CD14-positive monocyte (primary cell): ENCODE measurements at regions not wholly inside any gene's neighbourhood (a gene's known extent, or its start where the extent isn't known, plus 50 kb on each side); places are given as distances from the start of the nearest gene placed in this dataset.

Experiments
- DNase-seq, 3 donors: peaks; one replicate each; pipeline ENCODE4 v3.0.0-alpha.2; 2011 to 2022
- H2AFZ ChIP-seq: 2 replicates; pipeline ENCODE4 v1.6.0; 2012; ENCODE audit warnings: mild to moderate bottlenecking, low read depth, low read length, inconsistent platforms; ENCODE audit not compliant: insufficient read depth, poor library complexity, severe bottlenecking
- H3K27ac ChIP-seq, 2 donors: 1 replicate in 1 of 2; 2 replicates in 1 of 2; pipeline ENCODE4 v1.5.1; 2012 to 2013; ENCODE audit warnings: low read length in 2 of 2, control low read depth in 1 of 2, inconsistent platforms in 1 of 2, low read depth in 1 of 2, mild to moderate bottlenecking in 1 of 2
- H3K27me3 ChIP-seq, 2 donors: one replicate each; pipeline versions ENCODE4 v1.6.0 to v1.6.1; 2011 to 2013; ENCODE audit warnings: low read length in 2 of 2; ENCODE audit not compliant: control insufficient read depth in 2 of 2, insufficient read depth in 2 of 2
- H3K36me3 ChIP-seq, 2 donors: replicated peaks in 1 of 2; 1 replicate in 1 of 2; 2 replicates in 1 of 2; pipeline versions ENCODE4 v1.5.1 to v1.6.1; 2012 to 2013; ENCODE audit warnings: low read length in 2 of 2, control low read depth in 1 of 2, inconsistent platforms in 1 of 2, mild to moderate bottlenecking in 1 of 2; ENCODE audit not compliant: insufficient read depth in 2 of 2, control insufficient read depth in 1 of 2
- H3K4me1 ChIP-seq, 2 donors: 1 replicate in 1 of 2; 2 replicates in 1 of 2; pipeline versions ENCODE4 v1.5.1 to v1.6.1; 2012 to 2013; ENCODE audit warnings: low read length in 2 of 2, control low read depth in 1 of 2, inconsistent platforms in 1 of 2, mild to moderate bottlenecking in 1 of 2, moderate library complexity in 1 of 2; ENCODE audit not compliant: insufficient read depth in 2 of 2, control insufficient read depth in 1 of 2
- H3K4me2 ChIP-seq: replicated peaks from 2 replicates; pipeline ENCODE3; 2012; ENCODE audit warnings: low read length, moderate library complexity, mild to moderate bottlenecking; ENCODE audit not compliant: poor library complexity, severe bottlenecking; ENCODE audit errors: extremely low read depth
- H3K4me3 ChIP-seq, 3 experiments: fragments of 200-600 bp in 1 of 3; sonication (generic) in 1 of 3; replicated peaks in 1 of 3; 1 replicate in 2 of 3; 2 replicates in 1 of 3; pipeline ENCODE4 v1.5.1; 2011 to 2013; ENCODE audit warnings: low read length in 3 of 3, mild to moderate bottlenecking in 3 of 3, control low read depth in 2 of 3, low read depth in 2 of 3, inconsistent platforms in 1 of 3, moderate library complexity in 1 of 3
- H3K79me2 ChIP-seq: 2 replicates; pipeline ENCODE4 v1.6.0; 2012; ENCODE audit warnings: mild to moderate bottlenecking, control low read depth, inconsistent platforms, low read length, moderate library complexity; ENCODE audit not compliant: insufficient read depth
- H3K9ac ChIP-seq: 2 replicates; pipeline ENCODE4 v1.6.0; 2017; ENCODE audit warnings: low read length, mild to moderate bottlenecking; ENCODE audit not compliant: insufficient read depth, poor library complexity, severe bottlenecking
- H3K9me3 ChIP-seq, 2 donors: replicated peaks in 1 of 2; 1 replicate in 1 of 2; 2 replicates in 1 of 2; pipeline versions ENCODE4 v1.5.1 to v1.6.1; 2012 to 2013; ENCODE audit warnings: low read length in 2 of 2, control low read depth in 1 of 2; ENCODE audit not compliant: control insufficient read depth in 1 of 2, insufficient read depth in 1 of 2
- H4K20me1 ChIP-seq: 2 replicates; pipeline ENCODE4 v1.6.0; 2012; ENCODE audit warnings: mild to moderate bottlenecking, low read length, control low read depth, moderate library complexity; ENCODE audit not compliant: insufficient read depth
- H3K27ac Mint-ChIP-seq, 7 donors: one replicate each; pipeline ENCODE4 v1.8.0; 2020; ENCODE audit warnings: mild to moderate bottlenecking in 7 of 7, mixed read lengths in 7 of 7, moderate library complexity in 6 of 7, inconsistent platforms in 2 of 7
- H3K27me3 Mint-ChIP-seq, 3 donors: one replicate each; pipeline ENCODE4 v1.8.0; 2021 to 2022; ENCODE audit warnings: low read depth in 3 of 3, mild to moderate bottlenecking in 3 of 3, mixed read lengths in 3 of 3, moderate library complexity in 3 of 3, inconsistent platforms in 1 of 3
- H3K36me3 Mint-ChIP-seq, 2 donors: one replicate each; pipeline ENCODE4 v1.8.0; 2020; ENCODE audit warnings: mixed read lengths in 2 of 2, inconsistent platforms in 1 of 2, mild to moderate bottlenecking in 1 of 2
- H3K4me1 Mint-ChIP-seq: one replicate; pipeline ENCODE4 v1.8.0; 2020; ENCODE audit warnings: mild to moderate bottlenecking, mixed read lengths
- H3K4me3 Mint-ChIP-seq, 2 donors: one replicate each; pipeline ENCODE4 v1.8.0; 2020; ENCODE audit warnings: mild to moderate bottlenecking in 2 of 2, mixed read lengths in 2 of 2, moderate library complexity in 1 of 2
- H3K9me3 Mint-ChIP-seq, 7 donors: one replicate each; pipeline ENCODE4 v1.8.0; 2020 to 2022; ENCODE audit warnings: mixed read lengths in 7 of 7, mild to moderate bottlenecking in 6 of 7, moderate library complexity in 6 of 7, inconsistent platforms in 2 of 7
- CTCF ChIP-seq: fragments of 200-600 bp; IDR thresholded peaks from one replicate; pipeline ENCODE4 v1.8.0; 2022; ENCODE audit warnings: antibody characterized with exemption, mild to moderate bottlenecking
- WGBS: methylation state at CpG from one replicate; pipeline ENCODE4 v1.1.5; 2013; ENCODE audit warnings: missing lambda C conversion rate; ENCODE audit not compliant: insufficient coverage; 5-methylcytosine and 5-hydroxymethylcytosine counted together
- intact Hi-C, 2 donors: fragments of 100-400 bp; cut with micrococcal nuclease; formaldehyde crosslinking; loops; one replicate each; pipeline versions ENCODE4 v1.15.0 to v1.15.1; 2023

- peaks cover 5 to 9% (median 9%) of the 10 kb centered on the region in 3 donors for H3K27me3 Mint-ChIP-seq
- no peak overlapping the region for H3K4me3 Mint-ChIP-seq
- H3K79me2 ChIP-seq: no peaks in the 10 kb centered on the region
- no peaks in the 10 kb centered on the region for H3K36me3 ChIP-seq
- no peak for DNase-seq
- H3K9me3 ChIP-seq: no peaks in the 10 kb centered on the region
- no peak overlapping the region for H3K27ac Mint-ChIP-seq
- H3K27ac ChIP-seq: no peak overlapping the region
- H4K20me1 ChIP-seq: no peaks in the 10 kb centered on the region
- peaks cover 0 to 3% (median 0%) of the 10 kb centered on the region in 7 donors for H3K9me3 Mint-ChIP-seq
- no peak overlapping the region for H3K4me3 ChIP-seq
- H3K4me2 ChIP-seq: no peak overlapping the region
- no CpG with 5 or more reads among the region's 1 CpG for WGBS
- no peaks in the 10 kb centered on the region for H3K4me1 Mint-ChIP-seq
- intact Hi-C loops: no loop called here
- no peak overlapping the region for H2AFZ ChIP-seq
- H3K27me3 ChIP-seq: no peaks in the 10 kb centered on the region
- H3K9ac ChIP-seq: no peak overlapping the region
- no peaks in the 10 kb centered on the region for H3K36me3 Mint-ChIP-seq
- no peak for TF ChIP-seq CTCF
- H3K4me1 ChIP-seq: no peaks in the 10 kb centered on the region
Observed at GRCh38 chr16:24634919-24635318, 94.5 kb upstream of the TNRC6A start.

- no peaks in the 10 kb centered on the region for H3K36me3 Mint-ChIP-seq
- Histone ChIP-seq H3K27me3 (no peaks in the 10 kb centered on the region), H3K79me2 (no peaks in the 10 kb centered on the region), H3K9me3 (no peaks in the 10 kb centered on the region), H3K9ac (no peak overlapping the region), H4K20me1 (no peaks in the 10 kb centered on the region), H2AFZ (no peak overlapping the region), H3K36me3 (no peaks in the 10 kb centered on the region), H3K4me3 (no peak overlapping the region), H3K4me1 (no peaks in the 10 kb centered on the region), H3K4me2 (no peak overlapping the region), H3K27ac (no peak overlapping the region)
- WGBS: 49% methylated on average over 5 of the region's 6 CpGs
- H3K4me3 Mint-ChIP-seq: no peak overlapping the region
- intact Hi-C loops: no loop called here
- no peak for DNase-seq
- H3K4me1 Mint-ChIP-seq: no peaks in the 10 kb centered on the region
- peaks cover 0 to 3% (median 0%) of the 10 kb centered on the region in 7 donors for H3K9me3 Mint-ChIP-seq
- H3K27me3 Mint-ChIP-seq: peaks cover 7 to 11% (median 8%) of the 10 kb centered on the region in 3 donors
- no peak overlapping the region for H3K27ac Mint-ChIP-seq
- no peak for TF ChIP-seq CTCF
Observed at GRCh38 chr16:24635900-24636610, 93.4 kb upstream of the TNRC6A start.
